HepG2 (cell line): ENCODE measurements at regions not wholly inside any gene's neighbourhood (a gene's known extent, or its start where the extent isn't known, plus 50 kb on each side); places are given as distances from the start of the nearest gene placed in this dataset.

Experiments
- ATAC-seq: fragments of 200-7000 bp; cut with Tn5 transposase; 3 replicates; pipeline ENCODE4 v1.9.1; 2020; ENCODE audit warnings: mild to moderate bottlenecking, moderate library complexity
- BruUV-seq: library from RNA; stranded (reverse); fragments of 400-500 nt; replicated peaks from 2 replicates; lab custom pipeline; 2021; lab: Mats Ljungman, UMichigan
- CTCF ChIA-PET: fragments of 300-600 bp; formaldehyde crosslinking; extraction: SDS; loops from one replicate; lab custom pipeline; 2021; ENCODE audit warnings: low total read pairs, inconsistent platforms, low intra/inter-chr PET ratio; lab: Yijun Ruan, JAX
- POLR2A ChIA-PET: fragments of 350-600 bp; sonication (Branson Sonifier 250); formaldehyde crosslinking; loops from one replicate; lab custom pipeline; 2020; ENCODE audit warnings: antibody characterized with exemption, inconsistent platforms; lab: Yijun Ruan, JAX
- DNase-seq: peaks from one replicate; pipeline ENCODE4 v3.0.0-alpha.2; 2015; ENCODE audit warnings: low spot score
- FAIRE-seq: peaks from 3 replicates; lab custom pipeline; 2011; peaks lifted over from hg19 to GRCh38; lab: Jason Lieb, UNC
- H2AFZ ChIP-seq: one replicate; pipeline ENCODE4 v1.6.1; 2011; ENCODE audit warnings: low read length, inconsistent platforms
- H3K27ac ChIP-seq: fragments of 300-600 bp; 3 replicates; pipeline ENCODE4 v1.8.0; 2011; ENCODE audit warnings: mixed run types, mild to moderate bottlenecking, mixed read lengths, low read length, inconsistent platforms; ENCODE audit not compliant: insufficient read depth; ENCODE audit errors: extremely low read length
- H3K27me3 ChIP-seq, 2 experiments: fragments of 200-600 bp in 1 of 2; 2 replicates in 1 of 2; 3 replicates in 1 of 2; pipeline versions ENCODE4 v1.6.0 to v1.8.0; 2011; ENCODE audit warnings: low read length in 2 of 2, mild to moderate bottlenecking in 2 of 2, moderate library complexity in 2 of 2, inconsistent platforms in 1 of 2; ENCODE audit not compliant: insufficient read depth in 2 of 2, control insufficient read depth in 1 of 2
- H3K36me3 ChIP-seq, 2 experiments: fragments of 200-600 bp in 1 of 2; replicated peaks in 1 of 2; 2 replicates in 1 of 2; 3 replicates in 1 of 2; pipeline versions ENCODE4 v1.5.1 to v1.8.0; 2011; ENCODE audit warnings: low read length in 2 of 2, inconsistent platforms in 1 of 2; ENCODE audit not compliant: insufficient read depth in 2 of 2, control insufficient read depth in 1 of 2
- H3K4me1 ChIP-seq: 2 replicates; pipeline ENCODE4 v1.5.1; 2012; ENCODE audit warnings: low read length, inconsistent platforms; ENCODE audit not compliant: insufficient read depth
- H3K4me2 ChIP-seq: 2 replicates; pipeline ENCODE4 v1.6.0; 2011; ENCODE audit warnings: low read depth, low read length, inconsistent platforms
- H3K4me3 ChIP-seq, 3 experiments: fragments of 200-600 bp in 1 of 3; sonication (generic), shearing (Covaris generic) in 1 of 3; replicated peaks in 1 of 3; 2 replicates each; pipeline ENCODE4 v1.5.1; 2011 to 2016; ENCODE audit warnings: low read length in 3 of 3, inconsistent platforms in 2 of 3, low read depth in 2 of 3, mild to moderate bottlenecking in 2 of 3, control low read depth in 1 of 3, mixed read lengths in 1 of 3; ENCODE audit not compliant: insufficient read depth in 1 of 3
- H3K79me2 ChIP-seq: one replicate; pipeline ENCODE4 v1.6.1; 2011; ENCODE audit warnings: low read length, inconsistent platforms; ENCODE audit not compliant: insufficient read depth
- H3K9ac ChIP-seq: 2 replicates; pipeline ENCODE4 v1.6.0; 2011; ENCODE audit warnings: mild to moderate bottlenecking, low read depth, low read length, inconsistent platforms; ENCODE audit not compliant: insufficient read depth
- H3K9me3 ChIP-seq: 2 replicates; pipeline ENCODE4 v1.5.1; 2012; ENCODE audit warnings: mild to moderate bottlenecking, low read length
- H4K20me1 ChIP-seq: 2 replicates; pipeline ENCODE4 v1.6.0; 2011; ENCODE audit warnings: inconsistent platforms, mild to moderate bottlenecking, low read length, moderate library complexity; ENCODE audit not compliant: insufficient read depth
- ARNTL ChIP-seq: sonication (generic); formaldehyde crosslinking; IDR thresholded peaks from 2 replicates; pipeline ENCODE4 v1.4.0; 2020; ENCODE audit warnings: mild to moderate bottlenecking, missing genetic modification reagents
- HNRNPH1 ChIP-seq: fragments of 200-400 bp; formaldehyde crosslinking; optimal IDR thresholded peaks from 2 replicates; pipeline ENCODE3; 2017; ENCODE audit warnings: mild to moderate bottlenecking, low read depth, low read length
- KLF12 ChIP-seq: sonication (generic); formaldehyde crosslinking; IDR thresholded peaks from 2 replicates; pipeline ENCODE4 v1.4.0; 2020; ENCODE audit warnings: missing genetic modification reagents, borderline replicate concordance
- TSC22D2 ChIP-seq: sonication (generic); formaldehyde crosslinking; IDR thresholded peaks from 2 replicates; pipeline ENCODE4 v1.5.1; 2020; ENCODE audit warnings: missing genetic modification reagents, mild to moderate bottlenecking, borderline replicate concordance
- ZFX ChIP-seq: sonication (generic); formaldehyde crosslinking; IDR thresholded peaks from 2 replicates; pipeline ENCODE4 v1.4.0; 2020; ENCODE audit warnings: mild to moderate bottlenecking, low read depth, missing genetic modification reagents, moderate library complexity
- ZNF572 ChIP-seq: sonication (generic); formaldehyde crosslinking; IDR thresholded peaks from 2 replicates; pipeline ENCODE4 v1.5.1; 2020; ENCODE audit warnings: mild to moderate bottlenecking, missing genetic modification reagents
- ZNF780A ChIP-seq: sonication (generic); formaldehyde crosslinking; IDR thresholded peaks from 2 replicates; pipeline ENCODE4 v1.8.0; 2022; ENCODE audit warnings: mild to moderate bottlenecking, missing genetic modification reagents, moderate library complexity
- ZNF792 ChIP-seq: IDR thresholded peaks from 2 replicates; pipeline ENCODE4 v1.6.1; 2016
- WGBS: methylation state at CpG from one replicate; pipeline ENCODE4 v1.1.6; 2017; ENCODE audit warnings: low lambda C conversion rate; 5-methylcytosine and 5-hydroxymethylcytosine counted together
- in situ Hi-C: cut with HindIII; loops from 2 replicates; pipeline ENCODE4 v1.10.0; 2017; ENCODE audit warnings: low pct_unique_long_range_greater_than_20kb; ENCODE audit not compliant: extremely low pct_ligation_motif_present
- intact Hi-C: fragments of 100-400 bp; cut with micrococcal nuclease; formaldehyde crosslinking; loops from one replicate; pipeline ENCODE4 v1.10.0; 2022; ENCODE audit not compliant: unreplicated experiment
- TF ChIP-seq, protein P1 (sequence below): sonication (generic); formaldehyde crosslinking; IDR thresholded peaks from 2 replicates; pipeline ENCODE4 v1.4.0; 2020; ENCODE audit warnings: missing genetic modification reagents, borderline replicate concordance
- TF ChIP-seq, protein P2 (sequence below): sonication (generic); formaldehyde crosslinking; conservative IDR thresholded peaks from 2 replicates; pipeline ENCODE4 v1.8.0; 2022; ENCODE audit warnings: missing genetic modification reagents

DNA sequence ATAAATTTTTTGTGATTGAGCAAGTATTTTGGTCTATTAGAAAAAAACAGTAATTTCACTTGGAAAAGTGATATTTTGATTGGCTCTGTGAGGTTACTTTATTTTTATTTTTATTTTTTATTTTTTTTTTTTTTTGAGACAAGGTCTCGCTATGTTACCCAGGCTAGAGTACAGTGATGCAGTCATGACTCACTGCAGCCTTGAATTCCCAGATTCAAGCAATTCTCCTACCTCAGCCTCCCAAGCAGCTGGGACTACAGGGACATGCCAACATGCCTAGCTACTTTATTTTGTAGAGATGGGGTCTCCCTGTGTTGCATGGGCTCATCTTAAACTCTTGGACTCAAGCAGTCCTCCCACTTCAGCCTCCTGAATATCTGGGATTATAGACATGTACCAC, 60.9 kb upstream of the MGAT5 start:
- no peak overlapping the region for H3K4me3 ChIP-seq
- no peak overlapping the region for H3K27ac ChIP-seq
- FAIRE-seq (no peak), ATAC-seq (no peak), DNase-seq (no peak)
- in situ Hi-C loops (no loop called here), intact Hi-C loops (no loop called here)
- 100% methylated on average over 1 of the region's 1 CpG for WGBS
- no peaks in the 10 kb centered on the region for H3K27me3 ChIP-seq
- peaks cover 41% of the 10 kb centered on the region for H3K79me2 ChIP-seq
- TF ChIP-seq ZNF572: no peak
- TF ChIP-seq ARNTL (CRISPR knock-in tag): no peak
- no peak for TF ChIP-seq HNRNPH1
- no peak for TF ChIP-seq KLF12
- TF ChIP-seq, protein P1, sequence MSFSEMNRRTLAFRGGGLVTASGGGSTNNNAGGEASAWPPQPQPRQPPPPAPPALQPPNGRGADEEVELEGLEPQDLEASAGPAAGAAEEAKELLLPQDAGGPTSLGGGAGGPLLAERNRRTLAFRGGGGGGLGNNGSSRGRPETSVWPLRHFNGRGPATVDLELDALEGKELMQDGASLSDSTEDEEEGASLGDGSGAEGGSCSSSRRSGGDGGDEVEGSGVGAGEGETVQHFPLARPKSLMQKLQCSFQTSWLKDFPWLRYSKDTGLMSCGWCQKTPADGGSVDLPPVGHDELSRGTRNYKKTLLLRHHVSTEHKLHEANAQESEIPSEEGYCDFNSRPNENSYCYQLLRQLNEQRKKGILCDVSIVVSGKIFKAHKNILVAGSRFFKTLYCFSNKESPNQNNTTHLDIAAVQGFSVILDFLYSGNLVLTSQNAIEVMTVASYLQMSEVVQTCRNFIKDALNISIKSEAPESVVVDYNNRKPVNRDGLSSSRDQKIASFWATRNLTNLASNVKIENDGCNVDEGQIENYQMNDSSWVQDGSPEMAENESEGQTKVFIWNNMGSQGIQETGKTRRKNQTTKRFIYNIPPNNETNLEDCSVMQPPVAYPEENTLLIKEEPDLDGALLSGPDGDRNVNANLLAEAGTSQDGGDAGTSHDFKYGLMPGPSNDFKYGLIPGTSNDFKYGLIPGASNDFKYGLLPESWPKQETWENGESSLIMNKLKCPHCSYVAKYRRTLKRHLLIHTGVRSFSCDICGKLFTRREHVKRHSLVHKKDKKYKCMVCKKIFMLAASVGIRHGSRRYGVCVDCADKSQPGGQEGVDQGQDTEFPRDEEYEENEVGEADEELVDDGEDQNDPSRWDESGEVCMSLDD (CRISPR knock-in tag): no peak
- TF ChIP-seq ZNF780A (CRISPR knock-in tag): no peak
- no peak for TF ChIP-seq TSC22D2
- TF ChIP-seq, protein P2, sequence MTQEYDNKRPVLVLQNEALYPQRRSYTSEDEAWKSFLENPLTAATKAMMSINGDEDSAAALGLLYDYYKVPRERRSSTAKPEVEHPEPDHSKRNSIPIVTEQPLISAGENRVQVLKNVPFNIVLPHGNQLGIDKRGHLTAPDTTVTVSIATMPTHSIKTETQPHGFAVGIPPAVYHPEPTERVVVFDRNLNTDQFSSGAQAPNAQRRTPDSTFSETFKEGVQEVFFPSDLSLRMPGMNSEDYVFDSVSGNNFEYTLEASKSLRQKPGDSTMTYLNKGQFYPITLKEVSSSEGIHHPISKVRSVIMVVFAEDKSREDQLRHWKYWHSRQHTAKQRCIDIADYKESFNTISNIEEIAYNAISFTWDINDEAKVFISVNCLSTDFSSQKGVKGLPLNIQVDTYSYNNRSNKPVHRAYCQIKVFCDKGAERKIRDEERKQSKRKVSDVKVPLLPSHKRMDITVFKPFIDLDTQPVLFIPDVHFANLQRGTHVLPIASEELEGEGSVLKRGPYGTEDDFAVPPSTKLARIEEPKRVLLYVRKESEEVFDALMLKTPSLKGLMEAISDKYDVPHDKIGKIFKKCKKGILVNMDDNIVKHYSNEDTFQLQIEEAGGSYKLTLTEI: no peak
- TF ChIP-seq ZNF792 (CRISPR knock-in tag): no peak
- TF ChIP-seq ZFX (CRISPR knock-in tag): no peak
- peaks cover 4% of the 10 kb centered on the region; the same call in 1 of the 2 replicates for H4K20me1 ChIP-seq
- no peak overlapping the region for H2AFZ ChIP-seq
- H3K4me2 ChIP-seq: no peak overlapping the region
- no peaks in the 10 kb centered on the region for H3K9me3 ChIP-seq
- ChIA-PET CTCF (no interaction called here), POLR2A (no interaction called here)
- H3K4me1 ChIP-seq: peaks cover 17% of the 10 kb centered on the region
- H3K36me3 ChIP-seq: no peaks in the 10 kb centered on the region; a peak in 1 of 5 replicates
- no TSS peak for BruUV-seq
- H3K9ac ChIP-seq: no peak overlapping the region
